A549 (cell line): ENCODE measurements at regions not wholly inside any gene's neighbourhood (a gene's known extent, or its start where the extent isn't known, plus 50 kb on each side); places are given as distances from the start of the nearest gene placed in this dataset.

Experiments
- CTCF ChIP-seq: fragments of >200 bp; sonication (Bioruptor Twin); formaldehyde crosslinking; IDR thresholded peaks from 3 replicates; pipeline ENCODE4 v1.5.1; 2016
- ESRRA ChIP-seq: fragments of 150-350 bp; IDR thresholded peaks from 2 replicates; pipeline ENCODE4 v1.6.1; 2014; ENCODE audit warnings: mild to moderate bottlenecking, low read length, borderline replicate concordance
- ZSCAN20 ChIP-seq: fragments of 250-450 bp; sonication (Bioruptor Pico); IDR thresholded peaks from 2 replicates; pipeline ENCODE4 v1.8.0; 2022; ENCODE audit warnings: mild to moderate bottlenecking, moderate library complexity

GRCh38 chr9:2570615-2571479, 50.7 kb upstream of the VLDLR start:
- no peak for TF ChIP-seq CTCF
- no peak for TF ChIP-seq ESRRA
- TF ChIP-seq ZSCAN20 (CRISPR knock-in tag), result no peak
